ENCODE measurements at regions not wholly inside any gene's neighbourhood (a gene's known extent, or its start where the extent isn't known, plus 50 kb on each side); places are given as distances from the start of the nearest gene placed in this dataset.

- intact Hi-C loops (cut with DNase I; ENCODE audit: low total_unique reads), result no loop called here
- H3K4me3 ChIP-seq (ENCODE audit: low read depth, poor library complexity, severe bottlenecking), result no peak overlapping the region
- DNase-seq (ENCODE audit: low spot score in 2 of 2), result no peak
- WGBS, 2 donors, result 86 to 94% methylated on average over 10 of the region's 10 CpGs
- no peak for TF ChIP-seq POLR2A (IDR thresholded peaks at IDR 0.05)
- no peak for TF ChIP-seq CTCF (IDR thresholded peaks at IDR 0.05)
Observed at GRCh38 chr20:19880256-19881079, 122.4 kb downstream of the RIN2 start.

GRCh38 chr20:19881080-19881840, 123.2 kb downstream of the RIN2 start:
- H3K4me3 ChIP-seq (ENCODE audit: low read depth, poor library complexity, severe bottlenecking), result no peak overlapping the region
- intact Hi-C loops (cut with DNase I; ENCODE audit: low total_unique reads), result no loop called here
- DNase-seq (ENCODE audit: low spot score in 2 of 2), result no peak
- WGBS, 2 donors, result 93 to 95% methylated on average over 3 of the region's 3 CpGs
- TF ChIP-seq POLR2A (IDR thresholded peaks at IDR 0.05) (no peak), CTCF (IDR thresholded peaks at IDR 0.05) (no peak)

GRCh38 chr20:19881990-19882389, 123.9 kb downstream of the RIN2 start:
- WGBS, 2 donors, result 88 to 92% methylated on average over 3 of the region's 3 CpGs
- H3K4me3 ChIP-seq (ENCODE audit: low read depth, poor library complexity, severe bottlenecking), result no peak overlapping the region
- DNase-seq (ENCODE audit: low spot score in 2 of 2), result no peak
- intact Hi-C loops (cut with DNase I; ENCODE audit: low total_unique reads), result no loop called here
- TF ChIP-seq CTCF (IDR thresholded peaks at IDR 0.05), result no peak
- TF ChIP-seq POLR2A (IDR thresholded peaks at IDR 0.05), result no peak

GRCh38 chr20:19882446-19882845, 124.4 kb downstream of the RIN2 start:
- intact Hi-C loops (cut with DNase I; ENCODE audit: low total_unique reads), result no loop called here

GRCh38 chr20:19883501-19883900, 125.4 kb downstream of the RIN2 start:
- TF ChIP-seq POLR2A (IDR thresholded peaks at IDR 0.05) (no peak), CTCF (IDR thresholded peaks at IDR 0.05) (no peak)
- no peak overlapping the region for H3K4me3 ChIP-seq (ENCODE audit: low read depth, poor library complexity, severe bottlenecking)
- DNase-seq (ENCODE audit: low spot score in 2 of 2), result no peak
- 94 to 95% methylated on average over 3 of the region's 3 CpGs for WGBS, 2 donors
- intact Hi-C loops (cut with DNase I; ENCODE audit: low total_unique reads), result no loop called here

More at GRCh38 chr20:19882446-19882845, 124.4 kb downstream of the RIN2 start:
- no peak for DNase-seq (ENCODE audit: low spot score in 2 of 2)
- no peak for TF ChIP-seq POLR2A (IDR thresholded peaks at IDR 0.05)
- TF ChIP-seq CTCF (IDR thresholded peaks at IDR 0.05), result no peak
- WGBS, 2 donors, result 80 to 96% methylated on average over 3 of the region's 3 CpGs
- no peak overlapping the region for H3K4me3 ChIP-seq (ENCODE audit: low read depth, poor library complexity, severe bottlenecking)
